GM21528 (cell line): ENCODE measurements at regions not wholly inside any gene's neighbourhood (a gene's known extent, or its start where the extent isn't known, plus 50 kb on each side); places are given as distances from the start of the nearest gene placed in this dataset.

Experiments
- ATAC-seq: cut with Tn5 transposase; IDR thresholded peaks from one replicate; pipeline ENCODE4 v1.9.1; 2021; ENCODE audit warnings: mild to moderate bottlenecking, moderate library complexity; ENCODE audit not compliant: unreplicated experiment, low FRiP score

- ATAC-seq, result no peak
Observed at GRCh38 chr18:37724206-37724605, 158.6 kb upstream of the CELF4 start.

- ATAC-seq, result no peak
Observed at GRCh38 chr18:37721544-37722522, 156.2 kb upstream of the CELF4 start.

- no peak for ATAC-seq
Observed at GRCh38 chr18:37720663-37721062, 155.1 kb upstream of the CELF4 start.

GRCh38 chr18:37717656-37718055 lies 152.1 kb upstream of the CELF4 start:
- no peak for ATAC-seq

- ATAC-seq, result no peak
Observed at GRCh38 chr18:37717098-37717497, 151.5 kb upstream of the CELF4 start.

GRCh38 chr18:37716106-37716735 lies 150.6 kb upstream of the CELF4 start:
- ATAC-seq, result no peak

- no peak for ATAC-seq
Observed at GRCh38 chr18:37714691-37715090, 149.1 kb upstream of the CELF4 start.

- ATAC-seq, result no peak
Observed at GRCh38 chr18:37712776-37713175, 147.2 kb upstream of the CELF4 start.

GRCh38 chr18:37711766-37712505 lies 146.3 kb upstream of the CELF4 start:
- no peak for ATAC-seq

- no peak for ATAC-seq
Observed at GRCh38 chr18:37710726-37711125, 145.1 kb upstream of the CELF4 start.

GRCh38 chr18:37709740-37710139 lies 144.1 kb upstream of the CELF4 start:
- no peak for ATAC-seq

GRCh38 chr18:37705016-37705415 lies 139.4 kb upstream of the CELF4 start:
- ATAC-seq, result no peak

- ATAC-seq, result no peak
Observed at GRCh38 chr18:37702841-37703240, 137.2 kb upstream of the CELF4 start.

GRCh38 chr18:37701967-37702366 lies 136.4 kb upstream of the CELF4 start:
- ATAC-seq, result no peak

GRCh38 chr18:37698508-37699040 lies 133.0 kb upstream of the CELF4 start:
- ATAC-seq, result no peak

- ATAC-seq, result no peak
Observed at GRCh38 chr18:37694516-37694915, 128.9 kb upstream of the CELF4 start.

GRCh38 chr18:37691162-37691561 lies 125.6 kb upstream of the CELF4 start:
- ATAC-seq, result no peak

- ATAC-seq, result no peak
Observed at GRCh38 chr18:37689841-37690240, 124.2 kb upstream of the CELF4 start.

- ATAC-seq, result no peak
Observed at GRCh38 chr18:37684590-37684989, 119.0 kb upstream of the CELF4 start.

- ATAC-seq, result no peak
Observed at GRCh38 chr18:37684183-37684582, 118.6 kb upstream of the CELF4 start.

GRCh38 chr18:37680911-37681310 lies 115.3 kb upstream of the CELF4 start:
- ATAC-seq, result no peak
